ENCODE measurements at regions not wholly inside any gene's neighbourhood (a gene's known extent, or its start where the extent isn't known, plus 50 kb on each side); places are given as distances from the start of the nearest gene placed in this dataset.

GRCh38 chr10:111445667-111446066 lies 368.8 kb downstream of the ADRA2A start:
- 28 to 31% methylated on average over 5 of the region's 5 CpGs for WGBS, 2 donors

GRCh38 chr10:111446966-111447365 lies 370.1 kb downstream of the ADRA2A start:
- Histone ChIP-seq H3K9me3 (no peaks in the 10 kb centered on the region), H3K27ac (no peak overlapping the region), H3K36me3 (no peaks in the 10 kb centered on the region), H3K4me1 (no peaks in the 10 kb centered on the region), H3K27me3 (no peaks in the 10 kb centered on the region), H3K4me3 (no peak overlapping the region)
- ATAC-seq (ENCODE audit: low FRiP score in 2 of 2) = no peak
- DNase-seq = no peak
- no peak for TF ChIP-seq CTCF (IDR thresholded peaks at IDR 0.05)
- TF ChIP-seq POLR2AphosphoS5 (IDR thresholded peaks at IDR 0.05) = no peak
- no peak for TF ChIP-seq EP300 (IDR thresholded peaks at IDR 0.05)
- no peak for TF ChIP-seq POLR2A (IDR thresholded peaks at IDR 0.05)

More at GRCh38 chr10:111445667-111446066, 368.8 kb downstream of the ADRA2A start:
- TF ChIP-seq POLR2AphosphoS5 (IDR thresholded peaks at IDR 0.05) (no peak), EP300 (IDR thresholded peaks at IDR 0.05) (no peak), POLR2A (IDR thresholded peaks at IDR 0.05) (no peak), CTCF (IDR thresholded peaks at IDR 0.05) (no peak)
- no peaks in the 10 kb centered on the region for H3K27me3 ChIP-seq
- H3K9me3 ChIP-seq = no peaks in the 10 kb centered on the region
- ATAC-seq (ENCODE audit: low FRiP score in 2 of 2) (no peak), DNase-seq (no peak)
- no peaks in the 10 kb centered on the region for H3K36me3 ChIP-seq
- no peak overlapping the region for H3K27ac ChIP-seq
- no peak overlapping the region for H3K4me3 ChIP-seq
- H3K4me1 ChIP-seq = no peaks in the 10 kb centered on the region

GRCh38 chr10:111452153-111452552 lies 375.3 kb downstream of the ADRA2A start:
- no peaks in the 10 kb centered on the region for H3K9me3 ChIP-seq
- TF ChIP-seq EP300 (IDR thresholded peaks at IDR 0.05) (no peak), CTCF (IDR thresholded peaks at IDR 0.05) (no peak), POLR2AphosphoS5 (IDR thresholded peaks at IDR 0.05) (no peak), POLR2A (IDR thresholded peaks at IDR 0.05) (no peak)
- no peak for ATAC-seq (ENCODE audit: low FRiP score in 2 of 2)
- H3K4me3 ChIP-seq = no peak overlapping the region
- no peaks in the 10 kb centered on the region for H3K36me3 ChIP-seq
- no peak for DNase-seq
- WGBS, 2 donors = 54 to 69% methylated on average over 3 of the region's 3 CpGs
- H3K4me1 ChIP-seq = no peaks in the 10 kb centered on the region
- no peaks in the 10 kb centered on the region for H3K27me3 ChIP-seq
- no peak overlapping the region for H3K27ac ChIP-seq

- no peaks in the 10 kb centered on the region for H3K4me1 ChIP-seq
- DNase-seq = no peak
- 53 to 60% methylated on average over 2 of the region's 2 CpGs for WGBS, 2 donors
- no peak for TF ChIP-seq CTCF (IDR thresholded peaks at IDR 0.05)
- no peak for TF ChIP-seq EP300 (IDR thresholded peaks at IDR 0.05)
- no peak for TF ChIP-seq POLR2AphosphoS5 (IDR thresholded peaks at IDR 0.05)
- no peak for TF ChIP-seq POLR2A (IDR thresholded peaks at IDR 0.05)
- H3K27me3 ChIP-seq = no peaks in the 10 kb centered on the region
- no peak for ATAC-seq (ENCODE audit: low FRiP score in 2 of 2)
- H3K27ac ChIP-seq = no peak overlapping the region
- H3K36me3 ChIP-seq = no peaks in the 10 kb centered on the region
- no peaks in the 10 kb centered on the region for H3K9me3 ChIP-seq
- no peak overlapping the region for H3K4me3 ChIP-seq
Measured at GRCh38 chr10:111455776-111456426, 379.1 kb downstream of the ADRA2A start.

GRCh38 chr10:111458256-111458655 lies 381.4 kb downstream of the ADRA2A start:
- 46 to 75% methylated on average over 1 of the region's 1 CpG for WGBS, 2 donors
- H3K27me3 ChIP-seq = no peaks in the 10 kb centered on the region
- TF ChIP-seq CTCF (IDR thresholded peaks at IDR 0.05) = no peak
- no peaks in the 10 kb centered on the region for H3K4me1 ChIP-seq
- H3K27ac ChIP-seq = no peak overlapping the region
- no peak for ATAC-seq (ENCODE audit: low FRiP score in 2 of 2)
- no peaks in the 10 kb centered on the region for H3K9me3 ChIP-seq
- H3K36me3 ChIP-seq = no peaks in the 10 kb centered on the region
- DNase-seq = no peak
- no peak overlapping the region for H3K4me3 ChIP-seq

Data from upper lobe of left lung (tissue), 6 donors.